GM19328 (cell line): ENCODE measurements at regions not wholly inside any gene's neighbourhood (a gene's known extent, or its start where the extent isn't known, plus 50 kb on each side); places are given as distances from the start of the nearest gene placed in this dataset.

Source experiments
- ATAC-seq: cut with Tn5 transposase; IDR thresholded peaks from one replicate; pipeline ENCODE4 v1.9.1; 2021; ENCODE audit warnings: mild to moderate bottlenecking, moderate library complexity; ENCODE audit not compliant: unreplicated experiment

GRCh38 chr6:142676647-142677192 lies 268.3 kb downstream of the HIVEP2 start:
- no peak for ATAC-seq

GRCh38 chr6:142679907-142680700 lies 264.9 kb downstream of the HIVEP2 start:
- no peak for ATAC-seq

GRCh38 chr6:142681099-142681498 lies 263.9 kb downstream of the HIVEP2 start:
- ATAC-seq = no peak

- no peak for ATAC-seq
Observed at GRCh38 chr6:142682985-142683384, 262.0 kb downstream of the HIVEP2 start.

GRCh38 chr6:142683714-142684141 lies 261.2 kb downstream of the HIVEP2 start:
- ATAC-seq = no peak

GRCh38 chr6:142684371-142684770 lies 260.6 kb downstream of the HIVEP2 start:
- ATAC-seq = no peak

GRCh38 chr6:142685852-142686506 lies 259.0 kb downstream of the HIVEP2 start:
- no peak for ATAC-seq

GRCh38 chr6:142686507-142686887 lies 258.5 kb downstream of the HIVEP2 start:
- no peak for ATAC-seq

GRCh38 chr6:142692942-142693341 lies 252.0 kb downstream of the HIVEP2 start:
- ATAC-seq = peak; percentile 59

GRCh38 chr6:142693441-142693840 lies 251.5 kb downstream of the HIVEP2 start:
- no peak for ATAC-seq

GRCh38 chr6:142694054-142694453 lies 250.9 kb downstream of the HIVEP2 start:
- ATAC-seq = no peak

- no peak for ATAC-seq
Observed at GRCh38 chr6:142695016-142695415, 250.0 kb downstream of the HIVEP2 start.

- no peak for ATAC-seq
Observed at GRCh38 chr6:142696123-142697000, 248.6 kb downstream of the HIVEP2 start.

- ATAC-seq = no peak
Observed at GRCh38 chr6:142697001-142697335, 248.0 kb downstream of the HIVEP2 start.

- no peak for ATAC-seq
Observed at GRCh38 chr6:142697922-142698321, 247.1 kb downstream of the HIVEP2 start.

GRCh38 chr6:142698751-142699150 lies 246.2 kb downstream of the HIVEP2 start:
- no peak for ATAC-seq

- ATAC-seq = no peak
Observed at GRCh38 chr6:142699391-142699790, 245.6 kb downstream of the HIVEP2 start.

GRCh38 chr6:142700032-142700431 lies 244.9 kb downstream of the HIVEP2 start:
- ATAC-seq = no peak

- no peak for ATAC-seq
Observed at GRCh38 chr6:142700671-142701312, 244.2 kb downstream of the HIVEP2 start.
